ENCODE measurements at regions not wholly inside any gene's neighbourhood (a gene's known extent, or its start where the extent isn't known, plus 50 kb on each side); places are given as distances from the start of the nearest gene placed in this dataset.

GRCh38 chr12:74031045-74031444 lies 506.6 kb upstream of the ATXN7L3B start:
- peak; percentile 89 for TF ChIP-seq POLR2AphosphoS5 (IDR thresholded peaks at IDR 0.05)
- TF ChIP-seq CTCF (IDR thresholded peaks at IDR 0.05; ENCODE audit: poor library complexity, severe bottlenecking): no peak
- TF ChIP-seq EP300 (conservative IDR thresholded peaks at IDR 0.05; ENCODE audit: poor library complexity, severe bottlenecking): peak; percentile 94
- TF ChIP-seq EZH2 (IDR thresholded peaks at IDR 0.05; ENCODE audit: borderline replicate concordance, insufficient read depth, low read length, poor library complexity, severe bottlenecking): no peak
- no peak for TF ChIP-seq RAD21 (conservative IDR thresholded peaks at IDR 0.05)
- no peak for TF ChIP-seq MXI1 (conservative IDR thresholded peaks at IDR 0.05; ENCODE audit: poor library complexity, severe bottlenecking)
- no peak for TF ChIP-seq TAF1 (IDR thresholded peaks at IDR 0.05; ENCODE audit: low read depth)
- TF ChIP-seq REST (IDR thresholded peaks at IDR 0.05; ENCODE audit: borderline replicate concordance): no peak

All from neural cell (in vitro differentiated cells).